H9 (cell line): ENCODE measurements at regions not wholly inside any gene's neighbourhood (a gene's known extent, or its start where the extent isn't known, plus 50 kb on each side); places are given as distances from the start of the nearest gene placed in this dataset.
A peak's percentile ranks its signal among the peaks of the same experiment; 100 is the strongest.

Experiments used
- DNase-seq: peaks from one replicate; pipeline ENCODE4 v3.0.0-alpha.2; 2017
- H2AFZ ChIP-seq: one replicate; pipeline ENCODE4 v1.6.1; 2013; ENCODE audit warnings: mild to moderate bottlenecking, low read length, control low read depth, moderate library complexity
- H2AK5ac ChIP-seq: 2 replicates; pipeline ENCODE4 v1.6.1; 2013; ENCODE audit warnings: low read length, control low read depth, mixed read lengths; ENCODE audit not compliant: insufficient read length
- H2BK120ac ChIP-seq: one replicate; pipeline ENCODE4 v1.6.1; 2013; ENCODE audit warnings: low read depth, mild to moderate bottlenecking, low read length, control low read depth, inconsistent platforms; ENCODE audit not compliant: poor library complexity, severe bottlenecking
- H2BK12ac ChIP-seq: 2 replicates; pipeline ENCODE4 v1.6.1; 2013; ENCODE audit warnings: low read length, control low read depth, mixed read lengths, low read depth; ENCODE audit not compliant: insufficient read length
- H2BK15ac ChIP-seq: 2 replicates; pipeline ENCODE4 v1.6.1; 2013; ENCODE audit warnings: low read depth, low read length, control low read depth
- H2BK20ac ChIP-seq: one replicate; pipeline ENCODE4 v1.6.1; 2013; ENCODE audit warnings: low read depth, mild to moderate bottlenecking, low read length, control low read depth, inconsistent platforms; ENCODE audit not compliant: poor library complexity, severe bottlenecking
- H2BK5ac ChIP-seq: 2 replicates; pipeline ENCODE4 v1.6.1; 2013; ENCODE audit warnings: low read length, control low read depth, mixed read lengths; ENCODE audit not compliant: insufficient read length
- H3K14ac ChIP-seq: 2 replicates; pipeline ENCODE4 v1.6.1; 2013; ENCODE audit warnings: low read length, control low read depth; ENCODE audit not compliant: insufficient read depth
- H3K18ac ChIP-seq: 2 replicates; pipeline ENCODE4 v1.6.1; 2013; ENCODE audit warnings: low read depth, mild to moderate bottlenecking, mixed read lengths, low read length, control low read depth; ENCODE audit not compliant: insufficient read length
- H3K23ac ChIP-seq: 2 replicates; pipeline ENCODE4 v1.6.1; 2013; ENCODE audit warnings: low read length, control low read depth, mixed read lengths, low read depth; ENCODE audit not compliant: insufficient read length
- H3K23me2 ChIP-seq: 2 replicates; pipeline ENCODE4 v1.6.1; 2013; ENCODE audit warnings: low read depth, mild to moderate bottlenecking, mixed read lengths, low read length, control low read depth; ENCODE audit not compliant: insufficient read length, poor library complexity, severe bottlenecking
- H3K27ac ChIP-seq: 2 replicates; pipeline ENCODE4 v1.5.1; 2013; ENCODE audit warnings: low read length, control low read depth, mixed read lengths, low read depth; ENCODE audit not compliant: insufficient read length
- H3K27me3 ChIP-seq: 2 replicates; pipeline ENCODE4 v1.6.1; 2013; ENCODE audit warnings: low read length, control low read depth, inconsistent platforms; ENCODE audit not compliant: insufficient read depth
- H3K4ac ChIP-seq: 2 replicates; pipeline ENCODE4 v1.6.1; 2013; ENCODE audit warnings: low read depth, mild to moderate bottlenecking, control low read depth, inconsistent platforms, low read length, moderate library complexity
- H3K4me1 ChIP-seq: 2 replicates; pipeline ENCODE4 v1.6.1; 2013; ENCODE audit warnings: low read length, control low read depth, inconsistent platforms; ENCODE audit not compliant: insufficient read depth
- H3K4me2 ChIP-seq: 2 replicates; pipeline ENCODE4 v1.6.1; 2013; ENCODE audit warnings: low read length, control low read depth, mixed read lengths; ENCODE audit not compliant: insufficient read length, insufficient read depth
- H3K56ac ChIP-seq: 2 replicates; pipeline ENCODE4 v1.6.1; 2013; ENCODE audit warnings: low read depth, mild to moderate bottlenecking, mixed read lengths, low read length, control low read depth; ENCODE audit not compliant: insufficient read length
- H3K79me1 ChIP-seq: 2 replicates; pipeline ENCODE4 v1.6.1; 2013; ENCODE audit warnings: low read depth, mild to moderate bottlenecking, moderate library complexity, low read length, control low read depth, inconsistent platforms; ENCODE audit not compliant: insufficient read depth, poor library complexity, severe bottlenecking
- H3K79me2 ChIP-seq: 2 replicates; pipeline ENCODE4 v1.6.1; 2013; ENCODE audit warnings: low read length, control low read depth, inconsistent platforms; ENCODE audit not compliant: insufficient read depth
- H3K9ac ChIP-seq: 2 replicates; pipeline ENCODE4 v1.6.1; 2013; ENCODE audit warnings: low read length, control low read depth, mixed read lengths; ENCODE audit not compliant: insufficient read length; ENCODE audit errors: extremely low read depth
- H3K9me3 ChIP-seq: one replicate; pipeline ENCODE4 v1.6.1; 2013; ENCODE audit warnings: low read depth, low read length, inconsistent platforms; ENCODE audit not compliant: control insufficient read depth
- H3T11ph ChIP-seq: one replicate; pipeline ENCODE4 v1.6.1; 2013; ENCODE audit warnings: mild to moderate bottlenecking, low read length, control low read depth, inconsistent platforms
- H4K20me1 ChIP-seq: one replicate; pipeline ENCODE4 v1.6.1; 2013; ENCODE audit not compliant: control insufficient read depth, insufficient read length, insufficient read depth
- H4K5ac ChIP-seq: 2 replicates; pipeline ENCODE4 v1.6.1; 2013; ENCODE audit warnings: low read depth, mild to moderate bottlenecking, mixed read lengths, low read length, control low read depth; ENCODE audit not compliant: insufficient read length
- H4K8ac ChIP-seq: replicated peaks from 2 replicates; pipeline ENCODE4 v1.6.1; 2013; ENCODE audit warnings: low read length, control low read depth, mixed read lengths, low read depth; ENCODE audit not compliant: insufficient read length
- H4K91ac ChIP-seq: 2 replicates; pipeline ENCODE4 v1.6.1; 2013; ENCODE audit warnings: low read depth, mild to moderate bottlenecking, moderate library complexity, mixed read lengths, low read length, control low read depth; ENCODE audit not compliant: insufficient read length
- H3K27ac Mint-ChIP-seq, 3 experiments: 2 replicates in 2 of 3; 3 replicates in 1 of 3; pipeline ENCODE4 v1.8.0; 2020 to 2021; ENCODE audit warnings: mixed read lengths in 3 of 3, mild to moderate bottlenecking in 1 of 3, moderate library complexity in 1 of 3
- H3K27me3 Mint-ChIP-seq: 2 replicates; pipeline ENCODE4 v1.8.0; 2021; ENCODE audit warnings: low read depth, mild to moderate bottlenecking, moderate library complexity, mixed read lengths
- H3K36me3 Mint-ChIP-seq, 3 experiments: 2 replicates in 2 of 3; 3 replicates in 1 of 3; pipeline ENCODE4 v1.8.0; 2020 to 2021; ENCODE audit warnings: low read depth in 3 of 3, mixed read lengths in 3 of 3; ENCODE audit not compliant: insufficient read depth in 1 of 3
- H3K4me1 Mint-ChIP-seq, 2 experiments: 2 replicates each; pipeline ENCODE4 v1.8.0; 2020; ENCODE audit warnings: mixed read lengths in 2 of 2
- H3K4me3 Mint-ChIP-seq, 2 experiments: 2 replicates in 1 of 2; 3 replicates in 1 of 2; pipeline ENCODE4 v1.8.0; 2020 to 2021; ENCODE audit warnings: mild to moderate bottlenecking in 2 of 2, mixed read lengths in 2 of 2, moderate library complexity in 1 of 2
- H3K9me3 Mint-ChIP-seq, 2 experiments: 2 replicates in 1 of 2; 3 replicates in 1 of 2; pipeline ENCODE4 v1.8.0; 2020; ENCODE audit warnings: mild to moderate bottlenecking in 2 of 2, mixed read lengths in 2 of 2, moderate library complexity in 1 of 2
- CTCF ChIP-seq: fragments of 200-600 bp; sonication (generic); conservative IDR thresholded peaks from 3 replicates; pipeline ENCODE4 v1.8.0; 2021; ENCODE audit warnings: antibody characterized with exemption, mild to moderate bottlenecking
- WGBS: extraction: QIAGEN DNeasy Blood & Tissue Kit; methylation state at CpG from one replicate; pipeline ENCODE4 v1.1.7; 2013; ENCODE audit warnings: missing lambda C conversion rate, low lambda C conversion rate, mixed read lengths; ENCODE audit not compliant: insufficient read length; ENCODE audit errors: extremely low coverage; 5-methylcytosine and 5-hydroxymethylcytosine counted together

- Histone ChIP-seq H3T11ph (no peak overlapping the region), H2BK15ac (no peak overlapping the region), H3K56ac (no peak overlapping the region), H3K9me3 (no peaks in the 10 kb centered on the region), H3K27ac (no peak overlapping the region), H3K79me2 (no peaks in the 10 kb centered on the region), H2AFZ (no peak overlapping the region), H4K91ac (no peak overlapping the region), H3K27me3 (no peaks in the 10 kb centered on the region), H3K9ac (no peak overlapping the region), H3K14ac (no peak overlapping the region), H3K79me1 (no peaks in the 10 kb centered on the region), H3K4me1 (no peaks in the 10 kb centered on the region), H2AK5ac (no peak overlapping the region), H3K4me2 (no peak overlapping the region), H2BK5ac (no peak overlapping the region), H4K5ac (no peak overlapping the region), H3K18ac (no peak overlapping the region), H4K20me1 (no peaks in the 10 kb centered on the region), H2BK120ac (no peak overlapping the region), H3K23ac (no peak overlapping the region), H2BK12ac (no peak overlapping the region), H2BK20ac (no peak overlapping the region), H4K8ac (no peak overlapping the region), H3K4ac (no peak overlapping the region), H3K23me2 (no peaks in the 10 kb centered on the region)
- WGBS = no CpG with 5 or more reads among the region's 5 CpGs
- H3K27me3 Mint-ChIP-seq = peaks cover 5% of the 10 kb centered on the region
- DNase-seq = no peak
- TF ChIP-seq CTCF = peak; percentile 45; the same call in 2 of the 3 replicates
- H3K36me3 Mint-ChIP-seq = no peaks in the 10 kb centered on the region
- H3K9me3 Mint-ChIP-seq = peaks cover 0 to 3% of the 10 kb centered on the region in 2 experiments; a peak in 1 of 5 replicates
- peak overlapping the region in 1 of 3 experiments; percentile 76; a peak in 1 of 7 replicates for H3K27ac Mint-ChIP-seq
- no peak overlapping the region for H3K4me3 Mint-ChIP-seq
- peaks cover 4 to 6% of the 10 kb centered on the region in 2 experiments; a peak in 1 of 4 replicates for H3K4me1 Mint-ChIP-seq
These were observed 62.1 kb upstream of the FANCC start for GRCh38 chr9:95379630-95380029.
